GM21390 (cell line): ENCODE measurements at regions not wholly inside any gene's neighbourhood (a gene's known extent, or its start where the extent isn't known, plus 50 kb on each side); places are given as distances from the start of the nearest gene placed in this dataset.
"Not testable (repeated sequence)": the region's sequence is repeated elsewhere in the genome, so short reads cannot be mapped to it uniquely, and the experiment has no call there.

Source experiments
- ATAC-seq: cut with Tn5 transposase; IDR thresholded peaks from one replicate; pipeline ENCODE4 v1.9.1; 2021; ENCODE audit not compliant: unreplicated experiment

GRCh38 chr1:79259390-79260336 is 253.1 kb upstream of the ADGRL4 start:
- ATAC-seq, result peak; percentile 74

- no peak for ATAC-seq
These were observed 248.9 kb upstream of the ADGRL4 start for GRCh38 chr1:79255421-79255820.

GRCh38 chr1:79252598-79252997 is 246.1 kb upstream of the ADGRL4 start:
- ATAC-seq, result no peak

- ATAC-seq, result no peak
These were observed 233.3 kb upstream of the ADGRL4 start for GRCh38 chr1:79239840-79240239.

- no peak for ATAC-seq
These were observed 228.9 kb upstream of the ADGRL4 start for GRCh38 chr1:79235301-79236002.

- ATAC-seq, result no peak
These were observed 226.3 kb upstream of the ADGRL4 start for GRCh38 chr1:79232818-79233217.

- not testable (repeated sequence) for ATAC-seq
These were observed 224.2 kb upstream of the ADGRL4 start for GRCh38 chr1:79230751-79231150.

- no peak for ATAC-seq
These were observed 220.4 kb upstream of the ADGRL4 start for GRCh38 chr1:79226963-79227362.

- ATAC-seq, result no peak
These were observed 218.0 kb upstream of the ADGRL4 start for GRCh38 chr1:79224537-79224936.

GRCh38 chr1:79220509-79220908 is 214.0 kb upstream of the ADGRL4 start:
- ATAC-seq, result no peak

GRCh38 chr1:79215311-79215710 is 208.8 kb upstream of the ADGRL4 start:
- ATAC-seq, result peak; percentile 68

GRCh38 chr1:79207786-79208185 is 201.3 kb upstream of the ADGRL4 start:
- ATAC-seq, result no peak

GRCh38 chr1:79207331-79207730 is 200.8 kb upstream of the ADGRL4 start:
- ATAC-seq, result no peak

GRCh38 chr1:79204779-79205479 is 198.4 kb upstream of the ADGRL4 start:
- ATAC-seq, result no peak

- no peak for ATAC-seq
These were observed 192.3 kb upstream of the ADGRL4 start for GRCh38 chr1:79198832-79199231.

- ATAC-seq, result no peak
These were observed 190.9 kb upstream of the ADGRL4 start for GRCh38 chr1:79197421-79197820.

- no peak for ATAC-seq
These were observed 189.7 kb upstream of the ADGRL4 start for GRCh38 chr1:79196211-79196610.

GRCh38 chr1:79193211-79194079 is 186.9 kb upstream of the ADGRL4 start:
- peak; percentile 60 for ATAC-seq

GRCh38 chr1:79190074-79190473 is 183.5 kb upstream of the ADGRL4 start:
- ATAC-seq, result peak; percentile 51

- no peak for ATAC-seq
These were observed 181.8 kb upstream of the ADGRL4 start for GRCh38 chr1:79188337-79188736.

GRCh38 chr1:79186260-79186659 is 179.7 kb upstream of the ADGRL4 start:
- no peak for ATAC-seq
